ENCODE measurements at regions not wholly inside any gene's neighbourhood (a gene's known extent, or its start where the extent isn't known, plus 50 kb on each side); places are given as distances from the start of the nearest gene placed in this dataset.

GRCh38 chr1:208785629-208786028 lies 541.4 kb upstream of the PLXNA2 start:
- no peak for TF ChIP-seq CTCF (conservative IDR thresholded peaks at IDR 0.05; ENCODE audit: low read length)
- no peak for TF ChIP-seq EZH2phosphoT487 (IDR thresholded peaks at IDR 0.05; ENCODE audit: borderline replicate concordance, low read depth, low read length)
